Immature natural killer cell (primary cell): ENCODE measurements at regions not wholly inside any gene's neighbourhood (a gene's known extent, or its start where the extent isn't known, plus 50 kb on each side); places are given as distances from the start of the nearest gene placed in this dataset.

ENCODE experiments used
- DNase-seq, 3 donors: peaks; one replicate each; pipeline ENCODE4 v3.0.0; 2022; ENCODE audit warnings: mixed read lengths in 1 of 3
- H3K27ac Mint-ChIP-seq, 6 donors: one replicate each; pipeline ENCODE4 v1.8.0; 2020; ENCODE audit warnings: mixed read lengths in 6 of 6, mild to moderate bottlenecking in 5 of 6, inconsistent platforms in 4 of 6, moderate library complexity in 3 of 6
- H3K27me3 Mint-ChIP-seq, 3 donors: one replicate each; pipeline ENCODE4 v1.8.0; 2020 to 2021; ENCODE audit warnings: low read depth in 3 of 3, mild to moderate bottlenecking in 3 of 3, mixed read lengths in 3 of 3, moderate library complexity in 3 of 3, inconsistent platforms in 1 of 3
- H3K36me3 Mint-ChIP-seq, 3 donors: one replicate each; pipeline ENCODE4 v1.8.0; 2020; ENCODE audit warnings: mixed read lengths in 3 of 3, inconsistent platforms in 2 of 3, mild to moderate bottlenecking in 2 of 3
- H3K4me1 Mint-ChIP-seq, 2 donors: one replicate each; pipeline ENCODE4 v1.8.0; 2020; ENCODE audit warnings: inconsistent platforms in 2 of 2, mild to moderate bottlenecking in 2 of 2, mixed read lengths in 2 of 2, moderate library complexity in 1 of 2
- H3K4me3 Mint-ChIP-seq, 5 donors: one replicate each; pipeline ENCODE4 v1.8.0; 2020; ENCODE audit warnings: mild to moderate bottlenecking in 5 of 5, mixed read lengths in 5 of 5, inconsistent platforms in 3 of 5, moderate library complexity in 3 of 5
- H3K9me3 Mint-ChIP-seq, 6 donors: one replicate each; pipeline ENCODE4 v1.8.0; 2020; ENCODE audit warnings: mild to moderate bottlenecking in 6 of 6, mixed read lengths in 6 of 6, inconsistent platforms in 4 of 6, moderate library complexity in 3 of 6

GRCh38 chr6:85191656-85192055 is 258.2 kb upstream of the NT5E start:
- peaks cover 7 to 38% (median 13%) of the 10 kb centered on the region in 6 donors for H3K9me3 Mint-ChIP-seq
- H3K36me3 Mint-ChIP-seq: no peaks in the 10 kb centered on the region
- H3K27ac Mint-ChIP-seq: no peak overlapping the region
- H3K27me3 Mint-ChIP-seq: peaks cover 0 to 5% (median 0%) of the 10 kb centered on the region in 3 donors
- no peaks in the 10 kb centered on the region for H3K4me1 Mint-ChIP-seq
- H3K4me3 Mint-ChIP-seq: no peak overlapping the region
- DNase-seq: no peak

- no peak overlapping the region for H3K27ac Mint-ChIP-seq
- no peak for DNase-seq
- no peaks in the 10 kb centered on the region for H3K36me3 Mint-ChIP-seq
- peaks cover 0 to 2% (median 0%) of the 10 kb centered on the region in 3 donors for H3K27me3 Mint-ChIP-seq
- no peak overlapping the region for H3K4me3 Mint-ChIP-seq
- H3K4me1 Mint-ChIP-seq: no peaks in the 10 kb centered on the region
- peaks cover 9 to 17% (median 12%) of the 10 kb centered on the region in 6 donors for H3K9me3 Mint-ChIP-seq
These were observed 263.2 kb upstream of the NT5E start for GRCh38 chr6:85186546-85187175.

GRCh38 chr6:85185977-85186376 is 263.9 kb upstream of the NT5E start:
- Mint-ChIP-seq H3K4me1 (no peaks in the 10 kb centered on the region), H3K4me3 (no peak overlapping the region), H3K36me3 (no peaks in the 10 kb centered on the region), H3K27me3 (peaks cover 0 to 2% (median 2%) of the 10 kb centered on the region in 3 donors), H3K27ac (no peak overlapping the region), H3K9me3 (peaks cover 10 to 20% (median 14%) of the 10 kb centered on the region in 6 donors)
- no peak for DNase-seq

- peaks cover 0 to 4% (median 2%) of the 10 kb centered on the region in 3 donors for H3K27me3 Mint-ChIP-seq
- H3K4me1 Mint-ChIP-seq: no peaks in the 10 kb centered on the region
- peaks cover 6 to 24% (median 14%) of the 10 kb centered on the region in 6 donors for H3K9me3 Mint-ChIP-seq
- no peak overlapping the region for H3K27ac Mint-ChIP-seq
- DNase-seq: no peak
- no peak overlapping the region for H3K4me3 Mint-ChIP-seq
- H3K36me3 Mint-ChIP-seq: no peaks in the 10 kb centered on the region
These were observed 266.0 kb upstream of the NT5E start for GRCh38 chr6:85183841-85184240.

GRCh38 chr6:85172705-85173104 is 277.2 kb upstream of the NT5E start:
- no peaks in the 10 kb centered on the region for H3K4me1 Mint-ChIP-seq
- no peak overlapping the region for H3K4me3 Mint-ChIP-seq
- no peaks in the 10 kb centered on the region for H3K27me3 Mint-ChIP-seq

GRCh38 chr6:85172161-85172560 is 277.7 kb upstream of the NT5E start:
- no peak overlapping the region for H3K4me3 Mint-ChIP-seq
- H3K27ac Mint-ChIP-seq: no peak overlapping the region
- no peaks in the 10 kb centered on the region for H3K36me3 Mint-ChIP-seq
- no peaks in the 10 kb centered on the region for H3K4me1 Mint-ChIP-seq
- no peaks in the 10 kb centered on the region for H3K27me3 Mint-ChIP-seq
- no peak for DNase-seq
- peaks cover 6 to 21% (median 12%) of the 10 kb centered on the region in 6 donors for H3K9me3 Mint-ChIP-seq

More at GRCh38 chr6:85172705-85173104, 277.2 kb upstream of the NT5E start:
- Mint-ChIP-seq H3K27ac (no peak overlapping the region), H3K9me3 (peaks cover 6 to 21% (median 12%) of the 10 kb centered on the region in 6 donors), H3K36me3 (no peaks in the 10 kb centered on the region)
- DNase-seq: no peak

GRCh38 chr6:85169189-85169588 is 280.7 kb upstream of the NT5E start:
- peaks cover 0 to 14% (median 3%) of the 10 kb centered on the region in 6 donors for H3K9me3 Mint-ChIP-seq
- no peaks in the 10 kb centered on the region for H3K36me3 Mint-ChIP-seq
- no peak overlapping the region for H3K27ac Mint-ChIP-seq
- no peak for DNase-seq
- H3K4me1 Mint-ChIP-seq: no peaks in the 10 kb centered on the region
- no peak overlapping the region for H3K4me3 Mint-ChIP-seq
- H3K27me3 Mint-ChIP-seq: peaks cover 0 to 1% (median 0%) of the 10 kb centered on the region in 3 donors

- Mint-ChIP-seq H3K36me3 (no peaks in the 10 kb centered on the region), H3K27ac (no peak overlapping the region), H3K4me3 (no peak overlapping the region), H3K4me1 (no peaks in the 10 kb centered on the region), H3K9me3 (peaks cover 0 to 7% (median 1%) of the 10 kb centered on the region in 6 donors), H3K27me3 (peaks cover 0 to 3% (median 0%) of the 10 kb centered on the region in 3 donors)
- no peak for DNase-seq
These were observed 281.7 kb upstream of the NT5E start for GRCh38 chr6:85168146-85168545.

GRCh38 chr6:85166114-85166741 is 283.7 kb upstream of the NT5E start:
- Mint-ChIP-seq H3K36me3 (no peaks in the 10 kb centered on the region), H3K27me3 (peaks cover 0 to 3% (median 0%) of the 10 kb centered on the region in 3 donors), H3K4me3 (no peak overlapping the region)

GRCh38 chr6:85163156-85164080 is 286.5 kb upstream of the NT5E start:
- no peak overlapping the region for H3K4me3 Mint-ChIP-seq
- DNase-seq: no peak
- peaks cover 0 to 3% (median 2%) of the 10 kb centered on the region in 3 donors for H3K27me3 Mint-ChIP-seq
- no peaks in the 10 kb centered on the region for H3K36me3 Mint-ChIP-seq
- no peaks in the 10 kb centered on the region for H3K4me1 Mint-ChIP-seq
- H3K9me3 Mint-ChIP-seq: peaks cover 0 to 5% (median under 1%) of the 10 kb centered on the region in 6 donors
- no peak overlapping the region for H3K27ac Mint-ChIP-seq

More at GRCh38 chr6:85166114-85166741, 283.7 kb upstream of the NT5E start:
- DNase-seq: no peak
- H3K27ac Mint-ChIP-seq: no peak overlapping the region
- H3K9me3 Mint-ChIP-seq: peaks cover 0 to 5% (median under 1%) of the 10 kb centered on the region in 6 donors
- H3K4me1 Mint-ChIP-seq: no peaks in the 10 kb centered on the region

- H3K27me3 Mint-ChIP-seq: peaks cover 0 to 4% (median 0%) of the 10 kb centered on the region in 3 donors
- DNase-seq: no peak
- no peaks in the 10 kb centered on the region for H3K4me1 Mint-ChIP-seq
- peaks cover 0 to 2% (median 0%) of the 10 kb centered on the region in 6 donors for H3K9me3 Mint-ChIP-seq
- no peak overlapping the region for H3K4me3 Mint-ChIP-seq
- H3K36me3 Mint-ChIP-seq: no peaks in the 10 kb centered on the region
- no peak overlapping the region for H3K27ac Mint-ChIP-seq
These were observed 292.6 kb upstream of the NT5E start for GRCh38 chr6:85157311-85157710.

- Mint-ChIP-seq H3K27me3 (peaks cover 0 to 2% (median 2%) of the 10 kb centered on the region in 3 donors), H3K27ac (no peak overlapping the region), H3K4me1 (no peaks in the 10 kb centered on the region), H3K36me3 (no peaks in the 10 kb centered on the region), H3K4me3 (no peak overlapping the region), H3K9me3 (peaks cover 5 to 17% (median 9%) of the 10 kb centered on the region in 6 donors)
- DNase-seq: no peak
These were observed 306.2 kb upstream of the NT5E start for GRCh38 chr6:85143676-85144075.

GRCh38 chr6:85137865-85138264 is 312.0 kb upstream of the NT5E start:
- Mint-ChIP-seq H3K36me3 (no peaks in the 10 kb centered on the region), H3K4me1 (no peaks in the 10 kb centered on the region)

More at GRCh38 chr6:85137865-85138264, 312.0 kb upstream of the NT5E start:
- Mint-ChIP-seq H3K9me3 (peaks cover 3 to 6% (median 5%) of the 10 kb centered on the region in 6 donors), H3K27ac (no peak overlapping the region), H3K4me3 (no peak overlapping the region), H3K27me3 (peaks cover 0 to 3% (median 0%) of the 10 kb centered on the region in 3 donors)
- DNase-seq: no peak
